HCT116 (cell line): ENCODE measurements at regions not wholly inside any gene's neighbourhood (a gene's known extent, or its start where the extent isn't known, plus 50 kb on each side); places are given as distances from the start of the nearest gene placed in this dataset.

Experiments
- CTCF ChIP-seq, 3 experiments: fragments of 200-600 bp in 1 of 3; sonication (generic) in 1 of 3; IDR thresholded peaks in 2 of 3; conservative IDR thresholded peaks in 1 of 3; 2 replicates each; pipeline ENCODE4 v1.5.1; 2012 to 2017; ENCODE audit warnings: low read depth in 2 of 3, low read length in 2 of 3, antibody characterized with exemption in 1 of 3, borderline replicate concordance in 1 of 3, control low read depth in 1 of 3, mild to moderate bottlenecking in 1 of 3, mixed read lengths in 1 of 3, mixed run types in 1 of 3, moderate library complexity in 1 of 3; ENCODE audit not compliant: insufficient read depth in 1 of 3
- MAX ChIP-seq: IDR thresholded peaks from 2 replicates; pipeline ENCODE4 v1.6.1; 2012
- POLR2A ChIP-seq: IDR thresholded peaks from 2 replicates; pipeline ENCODE4 v1.7.0; 2011; ENCODE audit warnings: borderline replicate concordance; ENCODE audit not compliant: insufficient read depth, insufficient read length; ENCODE audit errors: extremely low read depth
- SRF ChIP-seq: IDR thresholded peaks from 2 replicates; pipeline ENCODE4 v1.6.1; 2012; ENCODE audit warnings: low read depth
- TF ChIP-seq, protein P1 (sequence below): IDR thresholded peaks from 2 replicates; pipeline ENCODE4 v1.6.1; 2011; ENCODE audit warnings: mild to moderate bottlenecking, low read length, moderate library complexity; ENCODE audit not compliant: insufficient replicate concordance; ENCODE audit errors: extremely low read depth
- TF ChIP-seq, protein P2 (sequence below): IDR thresholded peaks from 2 replicates; pipeline ENCODE4 v1.6.1; 2012; ENCODE audit warnings: low read depth

DNA sequence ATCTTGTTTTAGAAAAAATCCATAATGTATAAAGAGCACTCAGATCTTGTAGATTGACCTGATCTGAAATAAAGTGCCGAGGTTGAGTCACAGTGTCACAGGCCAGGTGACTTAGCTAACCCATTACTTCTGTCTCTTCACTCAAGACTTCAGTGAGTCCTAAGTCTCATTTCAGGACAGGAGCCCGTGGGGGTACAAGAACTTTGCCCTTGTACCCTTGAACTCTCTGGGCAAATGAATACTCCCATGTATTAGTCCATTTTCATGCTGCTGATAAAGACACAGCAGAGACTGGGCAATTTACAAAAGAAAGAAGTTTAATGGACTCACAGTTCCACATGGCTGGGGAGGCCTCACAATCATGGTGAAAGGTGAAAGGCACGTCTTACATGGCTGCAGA is 160.2 kb downstream of the ZPLD1 start:
- TF ChIP-seq POLR2A (no peak), CTCF (IDR thresholded peaks at IDR 0.05 in 2 of 3, conservative IDR thresholded peaks at IDR 0.05 in 1 of 3; ENCODE audit: borderline replicate concordance in 1 of 3, insufficient read depth in 1 of 3, low read depth in 2 of 3, low read length in 2 of 3) (no peak), MAX (no peak), SRF (no peak)
- TF ChIP-seq, protein P1, sequence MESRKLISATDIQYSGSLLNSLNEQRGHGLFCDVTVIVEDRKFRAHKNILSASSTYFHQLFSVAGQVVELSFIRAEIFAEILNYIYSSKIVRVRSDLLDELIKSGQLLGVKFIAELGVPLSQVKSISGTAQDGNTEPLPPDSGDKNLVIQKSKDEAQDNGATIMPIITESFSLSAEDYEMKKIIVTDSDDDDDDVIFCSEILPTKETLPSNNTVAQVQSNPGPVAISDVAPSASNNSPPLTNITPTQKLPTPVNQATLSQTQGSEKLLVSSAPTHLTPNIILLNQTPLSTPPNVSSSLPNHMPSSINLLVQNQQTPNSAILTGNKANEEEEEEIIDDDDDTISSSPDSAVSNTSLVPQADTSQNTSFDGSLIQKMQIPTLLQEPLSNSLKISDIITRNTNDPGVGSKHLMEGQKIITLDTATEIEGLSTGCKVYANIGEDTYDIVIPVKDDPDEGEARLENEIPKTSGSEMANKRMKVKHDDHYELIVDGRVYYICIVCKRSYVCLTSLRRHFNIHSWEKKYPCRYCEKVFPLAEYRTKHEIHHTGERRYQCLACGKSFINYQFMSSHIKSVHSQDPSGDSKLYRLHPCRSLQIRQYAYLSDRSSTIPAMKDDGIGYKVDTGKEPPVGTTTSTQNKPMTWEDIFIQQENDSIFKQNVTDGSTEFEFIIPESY: no peak
- TF ChIP-seq, protein P2, sequence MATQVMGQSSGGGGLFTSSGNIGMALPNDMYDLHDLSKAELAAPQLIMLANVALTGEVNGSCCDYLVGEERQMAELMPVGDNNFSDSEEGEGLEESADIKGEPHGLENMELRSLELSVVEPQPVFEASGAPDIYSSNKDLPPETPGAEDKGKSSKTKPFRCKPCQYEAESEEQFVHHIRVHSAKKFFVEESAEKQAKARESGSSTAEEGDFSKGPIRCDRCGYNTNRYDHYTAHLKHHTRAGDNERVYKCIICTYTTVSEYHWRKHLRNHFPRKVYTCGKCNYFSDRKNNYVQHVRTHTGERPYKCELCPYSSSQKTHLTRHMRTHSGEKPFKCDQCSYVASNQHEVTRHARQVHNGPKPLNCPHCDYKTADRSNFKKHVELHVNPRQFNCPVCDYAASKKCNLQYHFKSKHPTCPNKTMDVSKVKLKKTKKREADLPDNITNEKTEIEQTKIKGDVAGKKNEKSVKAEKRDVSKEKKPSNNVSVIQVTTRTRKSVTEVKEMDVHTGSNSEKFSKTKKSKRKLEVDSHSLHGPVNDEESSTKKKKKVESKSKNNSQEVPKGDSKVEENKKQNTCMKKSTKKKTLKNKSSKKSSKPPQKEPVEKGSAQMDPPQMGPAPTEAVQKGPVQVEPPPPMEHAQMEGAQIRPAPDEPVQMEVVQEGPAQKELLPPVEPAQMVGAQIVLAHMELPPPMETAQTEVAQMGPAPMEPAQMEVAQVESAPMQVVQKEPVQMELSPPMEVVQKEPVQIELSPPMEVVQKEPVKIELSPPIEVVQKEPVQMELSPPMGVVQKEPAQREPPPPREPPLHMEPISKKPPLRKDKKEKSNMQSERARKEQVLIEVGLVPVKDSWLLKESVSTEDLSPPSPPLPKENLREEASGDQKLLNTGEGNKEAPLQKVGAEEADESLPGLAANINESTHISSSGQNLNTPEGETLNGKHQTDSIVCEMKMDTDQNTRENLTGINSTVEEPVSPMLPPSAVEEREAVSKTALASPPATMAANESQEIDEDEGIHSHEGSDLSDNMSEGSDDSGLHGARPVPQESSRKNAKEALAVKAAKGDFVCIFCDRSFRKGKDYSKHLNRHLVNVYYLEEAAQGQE: no peak
